Mucosa of descending colon (tissue), 3 donors: ENCODE measurements at regions not wholly inside any gene's neighbourhood (a gene's known extent, or its start where the extent isn't known, plus 50 kb on each side); places are given as distances from the start of the nearest gene placed in this dataset.
"Not testable (repeated sequence)": the region's sequence is repeated elsewhere in the genome, so short reads cannot be mapped to it uniquely, and the experiment has no call there.

Experiments used
- ATAC-seq: fragments of 200-7000 bp; cut with Tn5 transposase; one replicate; pipeline ENCODE4 v1.9.1; 2020; ENCODE audit warnings: mild to moderate bottlenecking, moderate library complexity
- DNase-seq, 3 donors: peaks; one replicate each; pipeline ENCODE4 v3.0.0-alpha.2; 2020
- H3K36me3 ChIP-seq: fragments of 200-600 bp; one replicate; pipeline ENCODE4 v1.8.0; 2021; ENCODE audit warnings: low read depth, mild to moderate bottlenecking
- H3K4me1 ChIP-seq: fragments of 200-600 bp; one replicate; pipeline ENCODE4 v1.8.0; 2021; ENCODE audit warnings: low read depth, mild to moderate bottlenecking
- H3K4me3 ChIP-seq: fragments of 200-600 bp; one replicate; pipeline ENCODE4 v1.8.0; 2021; ENCODE audit warnings: mild to moderate bottlenecking
- H3K9me3 ChIP-seq: fragments of 200-600 bp; one replicate; pipeline ENCODE4 v1.8.0; 2021; ENCODE audit warnings: mild to moderate bottlenecking
- CTCF ChIP-seq: fragments of 200-600 bp; IDR thresholded peaks from one replicate; pipeline ENCODE4 v1.8.0; 2022; ENCODE audit warnings: antibody characterized with exemption, mild to moderate bottlenecking
- intact Hi-C, 2 donors: fragments of 100-400 bp; cut with DNase I in 1 of 2; cut with micrococcal nuclease in 1 of 2; formaldehyde crosslinking; loops; one replicate each; pipeline versions ENCODE4 v1.11.0 to v1.11.1; 2022; cut with DNase I, micrococcal nuclease
- donor health status: DM: no; HTN: no; CAD: no; lungs with moderate emphysema.
- donor health status: DM: no; HTN: no; CAD: no.
- donor health status: DM: no; HTN: yes; CAD: no.

- Histone ChIP-seq H3K4me1 (no peaks in the 10 kb centered on the region), H3K9me3 (no peaks in the 10 kb centered on the region), H3K36me3 (no peaks in the 10 kb centered on the region), H3K4me3 (no peak overlapping the region)
- intact Hi-C loops, result no loop called here
- ATAC-seq (no peak), DNase-seq (no peak)
- TF ChIP-seq CTCF, result no peak
Observed at GRCh38 chr1:197985351-197985750, 68.2 kb downstream of the LHX9 start.

- TF ChIP-seq CTCF, result no peak
- no peak for ATAC-seq
- Histone ChIP-seq H3K4me3 (no peak overlapping the region), H3K4me1 (no peaks in the 10 kb centered on the region), H3K9me3 (no peaks in the 10 kb centered on the region), H3K36me3 (no peaks in the 10 kb centered on the region)
- intact Hi-C loops, result no loop called here
- DNase-seq, result no peak
Observed at GRCh38 chr1:197986817-197987216, 69.6 kb downstream of the LHX9 start.

- intact Hi-C loops, result no loop called here
- no peaks in the 10 kb centered on the region for H3K36me3 ChIP-seq
- TF ChIP-seq CTCF, result no peak
- H3K9me3 ChIP-seq, result no peaks in the 10 kb centered on the region
- H3K4me3 ChIP-seq, result no peak overlapping the region
- DNase-seq (no peak), ATAC-seq (no peak)
- no peaks in the 10 kb centered on the region for H3K4me1 ChIP-seq
Observed at GRCh38 chr1:197987294-197987693, 70.1 kb downstream of the LHX9 start.

- ATAC-seq, intact Hi-C loops, H3K4me3 ChIP-seq, DNase-seq, H3K9me3 ChIP-seq, H3K4me1 ChIP-seq, H3K36me3 ChIP-seq: not testable (repeated sequence)
Observed at GRCh38 chr1:197988581-197988980, 71.4 kb downstream of the LHX9 start.

- Histone ChIP-seq H3K4me3 (no peak overlapping the region), H3K4me1 (no peaks in the 10 kb centered on the region), H3K36me3 (no peaks in the 10 kb centered on the region), H3K9me3 (no peaks in the 10 kb centered on the region)
- ATAC-seq (no peak), DNase-seq (no peak)
- intact Hi-C loops, result no loop called here
- no peak for TF ChIP-seq CTCF
Observed at GRCh38 chr1:197989058-197989457, 71.9 kb downstream of the LHX9 start.

- Histone ChIP-seq H3K36me3 (no peaks in the 10 kb centered on the region), H3K4me1 (no peaks in the 10 kb centered on the region), H3K9me3 (no peaks in the 10 kb centered on the region), H3K4me3 (no peak overlapping the region)
- intact Hi-C loops, result no loop called here
- TF ChIP-seq CTCF, result no peak
- DNase-seq, result no peak
- no peak for ATAC-seq
Observed at GRCh38 chr1:197991594-197991993, 74.4 kb downstream of the LHX9 start.
